Lower lobe of right lung (tissue), 2 donors: ENCODE measurements at regions not wholly inside any gene's neighbourhood (a gene's known extent, or its start where the extent isn't known, plus 50 kb on each side); places are given as distances from the start of the nearest gene placed in this dataset.

ENCODE experiments used
- ATAC-seq, 2 donors: fragments of 200-7000 bp; cut with Tn5 transposase; one replicate each; pipeline ENCODE4 v1.9.1; 2020 to 2022; ENCODE audit warnings: mild to moderate bottlenecking in 2 of 2, moderate library complexity in 2 of 2
- DNase-seq: peaks from one replicate; pipeline ENCODE4 v3.0.0-alpha.2; 2020
- H3K27ac ChIP-seq: fragments of 200-600 bp; one replicate; pipeline ENCODE4 v1.8.0; 2022
- H3K27me3 ChIP-seq: fragments of 200-600 bp; one replicate; pipeline ENCODE4 v1.8.0; 2022; ENCODE audit warnings: low read depth
- H3K36me3 ChIP-seq: fragments of 200-600 bp; one replicate; pipeline ENCODE4 v1.8.0; 2022; ENCODE audit warnings: mild to moderate bottlenecking
- H3K4me1 ChIP-seq: fragments of 200-600 bp; one replicate; pipeline ENCODE4 v1.8.0; 2022
- H3K4me3 ChIP-seq: fragments of 200-600 bp; one replicate; pipeline ENCODE4 v1.8.0; 2022; ENCODE audit warnings: mild to moderate bottlenecking
- H3K9me3 ChIP-seq: fragments of 200-600 bp; one replicate; pipeline ENCODE4 v1.8.0; 2022
- intact Hi-C: fragments of 100-400 bp; cut with DNase I; formaldehyde crosslinking; loops from one replicate; pipeline ENCODE4 v1.11.0; 2022
- TF ChIP-seq, protein P1 (sequence below): fragments of 200-600 bp; IDR thresholded peaks from one replicate; pipeline ENCODE4 v1.8.0; 2022; ENCODE audit warnings: antibody characterized with exemption, mild to moderate bottlenecking
- donor health status: DM: no; HTN: yes; CAD: no; lungs with severe emphysema.

DNA sequence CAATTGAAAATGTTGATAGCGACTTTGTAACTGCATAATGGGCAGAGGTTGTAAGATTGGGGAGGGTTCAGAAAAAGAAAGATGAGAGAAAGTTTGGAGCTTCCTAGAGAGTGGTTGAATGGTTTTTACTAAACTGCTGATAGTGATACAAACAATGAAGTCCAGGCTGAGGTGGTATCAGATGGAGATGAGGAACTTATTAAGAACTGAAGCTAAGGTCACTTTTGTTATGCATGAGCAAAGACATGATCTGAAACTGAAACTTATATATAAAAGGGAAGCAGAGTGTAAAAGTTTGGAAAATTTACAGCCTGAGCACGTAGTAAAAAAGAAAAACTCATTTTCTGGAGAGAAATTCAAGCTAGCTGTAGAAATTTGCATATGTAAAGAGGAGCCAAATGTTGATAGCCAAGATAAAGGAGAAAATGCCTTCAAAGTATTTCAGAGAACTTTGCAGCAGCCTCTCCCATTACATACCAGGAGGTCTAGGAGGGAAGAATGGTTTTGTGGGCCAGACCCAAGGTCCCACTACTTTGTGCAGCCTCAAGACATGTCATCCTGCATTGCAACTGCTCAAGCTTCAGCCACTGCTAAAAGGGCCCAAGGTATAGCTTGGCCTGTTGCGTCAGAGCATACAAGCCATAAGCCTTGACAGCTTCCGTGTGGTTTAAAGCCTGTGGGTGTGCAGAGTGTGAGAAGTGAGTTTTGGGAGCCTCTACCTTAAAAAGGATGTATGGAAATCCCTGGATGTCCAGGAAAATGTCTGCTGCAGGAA lies 843.9 kb downstream of the AMY1C start:
- no peak for ATAC-seq
- Histone ChIP-seq H3K4me1 (no peaks in the 10 kb centered on the region), H3K4me3 (no peak overlapping the region), H3K9me3 (no peaks in the 10 kb centered on the region), H3K27ac (no peak overlapping the region), H3K36me3 (no peaks in the 10 kb centered on the region), H3K27me3 (no peaks in the 10 kb centered on the region)
- TF ChIP-seq, protein P1, sequence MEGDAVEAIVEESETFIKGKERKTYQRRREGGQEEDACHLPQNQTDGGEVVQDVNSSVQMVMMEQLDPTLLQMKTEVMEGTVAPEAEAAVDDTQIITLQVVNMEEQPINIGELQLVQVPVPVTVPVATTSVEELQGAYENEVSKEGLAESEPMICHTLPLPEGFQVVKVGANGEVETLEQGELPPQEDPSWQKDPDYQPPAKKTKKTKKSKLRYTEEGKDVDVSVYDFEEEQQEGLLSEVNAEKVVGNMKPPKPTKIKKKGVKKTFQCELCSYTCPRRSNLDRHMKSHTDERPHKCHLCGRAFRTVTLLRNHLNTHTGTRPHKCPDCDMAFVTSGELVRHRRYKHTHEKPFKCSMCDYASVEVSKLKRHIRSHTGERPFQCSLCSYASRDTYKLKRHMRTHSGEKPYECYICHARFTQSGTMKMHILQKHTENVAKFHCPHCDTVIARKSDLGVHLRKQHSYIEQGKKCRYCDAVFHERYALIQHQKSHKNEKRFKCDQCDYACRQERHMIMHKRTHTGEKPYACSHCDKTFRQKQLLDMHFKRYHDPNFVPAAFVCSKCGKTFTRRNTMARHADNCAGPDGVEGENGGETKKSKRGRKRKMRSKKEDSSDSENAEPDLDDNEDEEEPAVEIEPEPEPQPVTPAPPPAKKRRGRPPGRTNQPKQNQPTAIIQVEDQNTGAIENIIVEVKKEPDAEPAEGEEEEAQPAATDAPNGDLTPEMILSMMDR = no peak
- intact Hi-C loops = no loop called here
- no peak for DNase-seq

DNA sequence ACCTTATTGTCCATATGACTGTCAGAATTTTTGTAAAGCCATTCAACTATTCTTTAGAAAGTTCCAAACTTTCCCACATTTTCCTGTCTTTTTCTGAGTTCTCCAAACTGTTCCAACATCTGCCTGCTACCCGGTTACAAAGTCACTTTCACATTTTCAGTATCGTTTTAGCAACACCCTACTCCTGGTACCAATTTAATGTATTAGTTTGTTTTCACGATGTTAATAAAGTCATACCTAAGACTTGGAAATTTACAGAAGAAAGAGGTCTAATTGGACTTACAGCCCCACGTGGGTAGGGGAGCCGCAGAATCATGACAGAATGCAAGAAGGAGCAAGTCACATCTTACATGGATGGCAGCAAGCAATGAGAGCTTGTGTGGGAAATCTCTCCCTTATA lies 867.8 kb downstream of the AMY1C start:
- no peak overlapping the region for H3K4me3 ChIP-seq
- TF ChIP-seq, protein P1 = no peak
- H3K27me3 ChIP-seq = no peaks in the 10 kb centered on the region
- ATAC-seq (no peak), DNase-seq (no peak)
- H3K4me1 ChIP-seq = no peaks in the 10 kb centered on the region
- no peaks in the 10 kb centered on the region for H3K36me3 ChIP-seq
- intact Hi-C loops = no loop called here
- peaks cover 20% of the 10 kb centered on the region for H3K9me3 ChIP-seq
- H3K27ac ChIP-seq = no peak overlapping the region

DNA sequence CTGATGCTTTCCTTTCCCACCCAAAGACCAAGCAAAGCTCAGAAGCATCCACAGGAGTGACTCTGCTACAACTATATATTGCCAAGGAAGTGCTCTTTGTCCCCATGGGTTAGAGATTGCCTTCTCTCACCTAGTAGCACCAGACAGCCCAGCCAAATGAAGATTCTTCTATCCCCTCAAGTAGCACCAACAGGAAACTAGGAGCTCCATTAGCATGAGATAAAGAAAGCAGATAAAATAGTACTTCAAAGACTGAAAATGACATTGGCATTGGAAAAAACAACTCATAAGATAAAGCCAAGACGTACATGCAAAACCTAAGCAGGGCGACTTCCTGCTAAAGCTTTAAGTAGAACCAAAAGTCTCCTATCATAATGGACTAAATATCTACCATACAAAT lies 871.5 kb downstream of the AMY1C start:
- Histone ChIP-seq H3K4me3 (no peak overlapping the region), H3K4me1 (no peaks in the 10 kb centered on the region), H3K9me3 (peaks cover 19% of the 10 kb centered on the region), H3K27me3 (no peaks in the 10 kb centered on the region), H3K27ac (no peak overlapping the region), H3K36me3 (no peaks in the 10 kb centered on the region)
- DNase-seq (no peak), ATAC-seq (no peak)
- intact Hi-C loops = no loop called here
- TF ChIP-seq, protein P1 = no peak

DNA sequence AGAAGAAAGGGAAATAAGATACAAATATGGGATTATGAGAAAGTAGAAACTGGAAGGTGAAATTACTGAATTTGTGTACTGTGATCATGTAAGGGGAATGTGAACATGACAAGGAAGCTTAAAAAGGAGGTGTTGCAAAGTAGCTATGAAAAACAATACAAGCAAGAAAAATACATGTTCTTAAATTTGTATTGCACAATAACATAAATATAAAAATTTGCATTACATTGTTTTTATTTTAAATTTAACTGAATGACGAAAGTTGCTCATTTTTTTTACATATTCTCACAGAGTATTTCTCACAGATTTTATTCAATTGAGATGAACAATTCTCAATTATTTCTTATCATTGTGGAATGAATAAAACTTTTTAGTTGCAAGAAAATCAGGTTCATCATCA lies 874.8 kb downstream of the AMY1C start:
- DNase-seq (no peak), ATAC-seq (no peak)
- Histone ChIP-seq H3K27me3 (no peaks in the 10 kb centered on the region), H3K4me1 (no peaks in the 10 kb centered on the region), H3K36me3 (no peaks in the 10 kb centered on the region), H3K9me3 (no peaks in the 10 kb centered on the region), H3K27ac (no peak overlapping the region), H3K4me3 (no peak overlapping the region)
- TF ChIP-seq, protein P1 = no peak
- intact Hi-C loops = no loop called here

DNA sequence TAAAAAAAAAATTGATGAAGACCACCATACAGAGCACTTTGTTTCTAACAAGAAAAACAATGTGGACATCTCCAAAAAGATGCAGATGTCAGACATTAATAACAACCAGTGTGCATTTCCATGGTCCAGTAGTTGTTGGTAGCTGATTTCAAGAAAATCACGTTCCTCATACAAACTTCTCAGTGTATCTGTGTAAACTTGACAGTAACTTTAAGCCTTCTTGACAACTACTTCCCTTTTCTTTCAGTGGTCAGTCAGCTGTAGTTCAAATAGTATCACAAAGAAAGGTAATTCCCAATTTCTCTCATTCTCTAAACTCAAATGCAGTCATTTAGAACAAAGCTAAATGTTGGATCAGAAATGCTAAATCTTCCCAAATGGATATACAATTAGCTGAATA lies 879.9 kb downstream of the AMY1C start:
- Histone ChIP-seq H3K27me3 (no peaks in the 10 kb centered on the region), H3K4me3 (no peak overlapping the region), H3K27ac (no peak overlapping the region), H3K9me3 (no peaks in the 10 kb centered on the region), H3K36me3 (no peaks in the 10 kb centered on the region), H3K4me1 (no peaks in the 10 kb centered on the region)
- DNase-seq = no peak
- TF ChIP-seq, protein P1 = no peak
- no peak for ATAC-seq
- intact Hi-C loops = no loop called here
